Uterus (tissue), 3 donors: ENCODE measurements at regions not wholly inside any gene's neighbourhood (a gene's known extent, or its start where the extent isn't known, plus 50 kb on each side); places are given as distances from the start of the nearest gene placed in this dataset.

Experiments used
- DNase-seq, 2 donors: peaks; one replicate each; pipeline ENCODE4 v3.0.0-alpha.2; 2019 to 2020
- H3K27ac ChIP-seq, 2 donors: fragments of 200-600 bp; sonication (generic); 1 replicate in 1 of 2; 2 replicates in 1 of 2; pipeline ENCODE4 v1.5.1; 2016 to 2018
- H3K27me3 ChIP-seq, 2 donors: fragments of 200-600 bp; sonication (generic); one replicate each; pipeline ENCODE4 v1.5.1; 2018 to 2019; ENCODE audit warnings: control low read depth in 1 of 2
- H3K36me3 ChIP-seq, 2 donors: fragments of 200-600 bp; sonication (generic); one replicate each; pipeline ENCODE4 v1.5.1; 2019; ENCODE audit warnings: control low read depth in 1 of 2
- H3K4me1 ChIP-seq, 2 donors: fragments of 200-600 bp; sonication (generic); one replicate each; pipeline ENCODE4 v1.5.1; 2018 to 2019; ENCODE audit warnings: control low read depth in 1 of 2
- H3K4me3 ChIP-seq, 2 donors: fragments of 200-600 bp; sonication (generic); 1 replicate in 1 of 2; 2 replicates in 1 of 2; pipeline ENCODE4 v1.5.1; 2018 to 2019; ENCODE audit warnings: mild to moderate bottlenecking in 1 of 2
- H3K9me3 ChIP-seq, 2 donors: fragments of 200-600 bp; sonication (generic); one replicate each; pipeline ENCODE4 v1.5.1; 2019; ENCODE audit warnings: control low read depth in 1 of 2
- CTCF ChIP-seq, 4 experiments: fragments of 200-600 bp in 2 of 4; fragments of 450-650 bp in 2 of 4; sonication (generic) in 2 of 4; IDR thresholded peaks; one replicate each; pipeline ENCODE4 v1.5.1; 2016 to 2019; ENCODE audit warnings: antibody characterized with exemption in 4 of 4, mild to moderate bottlenecking in 2 of 4, moderate library complexity in 1 of 4
- POLR2A ChIP-seq, 2 donors: fragments of 450-650 bp; IDR thresholded peaks; one replicate each; pipeline ENCODE4 v1.6.1; 2016; ENCODE audit warnings: antibody characterized with exemption in 2 of 2, mild to moderate bottlenecking in 1 of 2, moderate library complexity in 1 of 2
- intact Hi-C: fragments of 100-400 bp; cut with DNase I; formaldehyde crosslinking; loops from one replicate; pipeline ENCODE4 v1.15.1; 2023; ENCODE audit warnings: low total_unique reads
- donor health status: DM: yes; HTN: yes; CAD: no.

GRCh38 chr4:33060674-33061542 lies 2340.7 kb downstream of the PCDH7 start:
- Histone ChIP-seq H3K36me3 (no peaks in the 10 kb centered on the region), H3K4me3 (no peak overlapping the region), H3K27me3 (no peaks in the 10 kb centered on the region), H3K4me1 (no peaks in the 10 kb centered on the region), H3K27ac (no peak overlapping the region), H3K9me3 (no peaks in the 10 kb centered on the region)
- intact Hi-C loops: no loop called here
- DNase-seq: no peak
- TF ChIP-seq CTCF (IDR thresholded peaks at IDR 0.05) (peak in 2 of 4 experiments; percentile 18 to 25), POLR2A (IDR thresholded peaks at IDR 0.05) (no peak)

- Histone ChIP-seq H3K4me1 (no peaks in the 10 kb centered on the region), H3K27ac (peak overlapping the region in 1 of 2 donors; percentile 46), H3K27me3 (no peaks in the 10 kb centered on the region), H3K36me3 (no peaks in the 10 kb centered on the region), H3K4me3 (no peak overlapping the region), H3K9me3 (no peaks in the 10 kb centered on the region)
- intact Hi-C loops: no loop called here
- no peak for DNase-seq
- TF ChIP-seq POLR2A (IDR thresholded peaks at IDR 0.05) (no peak), CTCF (IDR thresholded peaks at IDR 0.05) (no peak)
These were observed 2341.6 kb downstream of the PCDH7 start for GRCh38 chr4:33061727-33062126.

GRCh38 chr4:33062155-33062806 lies 2342.1 kb downstream of the PCDH7 start:
- Histone ChIP-seq H3K4me1 (no peaks in the 10 kb centered on the region), H3K36me3 (no peaks in the 10 kb centered on the region)

GRCh38 chr4:33063241-33063640 lies 2343.1 kb downstream of the PCDH7 start:
- no peak overlapping the region for H3K4me3 ChIP-seq
- intact Hi-C loops: no loop called here
- H3K4me1 ChIP-seq: no peaks in the 10 kb centered on the region
- DNase-seq: no peak
- H3K27ac ChIP-seq: peak overlapping the region in 1 of 2 donors; percentile 46
- no peaks in the 10 kb centered on the region for H3K36me3 ChIP-seq
- H3K27me3 ChIP-seq: no peaks in the 10 kb centered on the region
- H3K9me3 ChIP-seq: no peaks in the 10 kb centered on the region
- TF ChIP-seq POLR2A (IDR thresholded peaks at IDR 0.05) (no peak), CTCF (IDR thresholded peaks at IDR 0.05) (no peak)

More at GRCh38 chr4:33062155-33062806, 2342.1 kb downstream of the PCDH7 start:
- intact Hi-C loops: no loop called here
- no peak for DNase-seq
- Histone ChIP-seq H3K27me3 (no peaks in the 10 kb centered on the region), H3K4me3 (no peak overlapping the region), H3K27ac (peak overlapping the region in 1 of 2 donors; percentile 46), H3K9me3 (no peaks in the 10 kb centered on the region)
- TF ChIP-seq POLR2A (IDR thresholded peaks at IDR 0.05) (no peak), CTCF (IDR thresholded peaks at IDR 0.05) (no peak)

GRCh38 chr4:33064238-33064637 lies 2344.1 kb downstream of the PCDH7 start:
- Histone ChIP-seq H3K27me3 (no peaks in the 10 kb centered on the region), H3K4me1 (no peaks in the 10 kb centered on the region), H3K4me3 (no peak overlapping the region), H3K9me3 (no peaks in the 10 kb centered on the region), H3K27ac (peak overlapping the region in 1 of 2 donors; percentile 46), H3K36me3 (no peaks in the 10 kb centered on the region)
- intact Hi-C loops: no loop called here
- no peak for DNase-seq
- TF ChIP-seq POLR2A (IDR thresholded peaks at IDR 0.05) (no peak), CTCF (IDR thresholded peaks at IDR 0.05) (no peak)
